NOMO-1 (cell line): ENCODE measurements at regions not wholly inside any gene's neighbourhood (a gene's known extent, or its start where the extent isn't known, plus 50 kb on each side); places are given as distances from the start of the nearest gene placed in this dataset.

Experiments
- DNase-seq, 2 experiments: peaks; one replicate each; lab custom pipeline; 2025; ENCODE audit not compliant: unreplicated experiment in 2 of 2; lab: John Stamatoyannopoulos, UW

DNA sequence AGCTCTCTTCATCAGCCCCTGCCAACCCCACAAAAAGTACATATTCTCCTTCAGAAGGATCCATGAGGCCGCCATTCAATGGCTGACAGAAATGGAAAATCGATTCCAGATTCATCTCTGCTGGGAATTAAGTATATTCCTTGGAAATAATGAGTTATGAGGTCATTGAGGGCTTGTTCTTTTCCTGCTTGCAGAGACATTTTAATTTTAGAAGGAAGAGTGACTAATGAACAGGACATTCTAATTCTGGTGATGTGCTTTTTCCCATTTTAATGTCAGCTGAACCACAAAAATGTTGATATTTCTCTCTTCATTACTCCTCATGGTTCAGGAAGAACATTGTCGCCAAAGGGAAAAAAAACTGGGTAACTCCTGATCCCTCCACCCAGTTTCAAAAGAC lies 314.0 kb downstream of the PIK3R1 start:
- DNase-seq, result no peak

DNA sequence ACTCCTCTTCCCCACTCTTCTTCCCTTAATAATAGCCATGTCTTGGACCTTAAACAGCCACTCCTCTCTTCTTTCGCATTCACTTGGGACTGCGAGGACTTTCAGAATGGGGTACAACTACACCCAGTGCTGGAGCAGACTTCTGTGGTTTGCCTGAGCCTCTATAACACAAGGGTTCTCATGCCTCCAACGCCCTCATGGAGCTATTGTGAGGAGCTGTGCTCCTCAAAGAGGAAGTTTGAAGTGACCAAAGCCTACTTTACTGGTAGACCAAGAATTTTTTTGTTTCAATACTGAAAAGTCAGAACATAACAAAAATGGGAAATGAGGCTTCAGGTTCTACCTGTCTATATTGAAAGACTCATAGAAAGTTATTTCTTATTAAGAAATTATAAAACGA lies 316.4 kb downstream of the PIK3R1 start:
- no peak for DNase-seq

DNA sequence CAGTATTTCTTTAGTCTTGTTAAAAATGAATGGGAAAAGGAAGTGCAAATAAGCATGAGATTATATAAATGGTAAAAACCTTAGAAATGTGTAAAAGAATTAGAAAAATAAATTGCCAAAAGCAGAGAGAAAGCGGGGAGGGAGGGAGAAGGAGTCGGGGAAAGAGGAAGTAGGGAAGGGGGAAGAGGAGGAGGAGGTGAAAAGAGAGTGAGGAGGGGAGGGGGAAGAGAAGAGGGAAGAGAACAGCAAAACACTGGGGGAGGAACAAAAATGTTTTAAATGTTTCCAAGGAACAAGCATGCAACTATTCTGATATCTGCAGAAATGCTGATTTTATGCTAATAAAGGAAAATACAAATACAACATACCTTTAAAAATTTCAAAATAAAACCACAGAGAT lies 317.5 kb downstream of the PIK3R1 start:
- DNase-seq, result peak; percentile 8 to 14

DNA sequence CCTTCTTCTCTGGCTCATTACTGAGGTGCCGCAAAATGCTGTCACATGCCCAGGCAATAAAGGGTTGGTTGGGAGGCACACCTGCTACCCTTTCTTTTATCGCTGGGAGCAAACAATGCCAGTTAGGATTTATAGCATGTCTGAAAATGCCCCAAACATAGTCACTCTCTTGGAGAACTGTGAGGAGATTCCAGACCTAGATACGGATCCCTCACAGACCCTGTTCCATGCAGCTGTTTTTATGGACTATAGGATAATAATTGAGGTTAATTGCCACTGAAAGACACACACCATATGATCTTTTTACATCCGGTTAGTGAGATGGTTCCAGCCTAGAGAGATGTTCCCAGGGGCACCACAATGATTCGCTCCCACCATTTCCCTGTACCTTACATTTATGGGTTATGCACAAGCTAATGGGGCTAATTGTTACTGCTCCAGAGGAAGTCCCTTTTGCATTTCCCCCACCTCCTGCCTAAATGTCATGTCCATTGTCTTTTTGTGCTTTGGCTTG lies 318.1 kb downstream of the PIK3R1 start:
- no peak for DNase-seq

DNA sequence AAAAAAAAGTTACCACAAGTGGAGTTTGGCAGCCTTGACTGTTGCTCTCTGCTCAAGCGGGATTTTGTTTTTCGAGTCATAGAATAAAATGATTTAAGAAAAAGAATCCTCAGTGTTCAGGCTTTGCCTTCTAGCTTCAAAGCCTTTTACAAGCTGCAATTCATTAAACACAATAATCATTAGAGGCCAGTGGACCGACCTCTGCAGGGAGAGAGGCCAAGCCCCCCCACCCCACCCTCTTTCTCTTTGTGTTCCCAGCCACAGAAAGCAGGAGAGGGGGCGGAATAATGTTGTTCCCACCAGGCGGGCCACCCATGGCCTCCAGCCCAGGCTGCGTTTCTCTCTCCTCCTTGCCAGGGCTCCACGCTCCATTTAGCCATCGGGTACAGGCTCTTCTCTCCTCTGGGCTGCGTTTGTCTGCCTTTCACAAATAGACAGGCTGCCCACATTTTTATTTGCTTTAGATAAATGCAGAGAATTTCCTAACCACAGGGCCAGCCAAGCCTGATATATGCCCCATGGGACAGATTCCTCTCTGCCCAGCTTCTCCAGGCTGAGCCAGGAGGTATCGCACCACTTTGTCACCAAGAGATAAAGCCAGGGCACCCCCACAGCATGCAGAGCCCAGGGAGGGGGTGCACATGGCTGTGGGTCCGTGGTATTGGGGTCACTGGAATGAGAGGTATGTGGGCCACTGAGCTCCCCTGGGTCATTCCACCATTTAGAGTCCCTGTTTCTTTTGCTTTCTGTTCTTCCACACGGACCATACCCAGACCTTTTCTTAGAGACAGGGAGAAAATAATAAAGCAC lies 318.8 kb downstream of the PIK3R1 start:
- DNase-seq, result no peak

DNA sequence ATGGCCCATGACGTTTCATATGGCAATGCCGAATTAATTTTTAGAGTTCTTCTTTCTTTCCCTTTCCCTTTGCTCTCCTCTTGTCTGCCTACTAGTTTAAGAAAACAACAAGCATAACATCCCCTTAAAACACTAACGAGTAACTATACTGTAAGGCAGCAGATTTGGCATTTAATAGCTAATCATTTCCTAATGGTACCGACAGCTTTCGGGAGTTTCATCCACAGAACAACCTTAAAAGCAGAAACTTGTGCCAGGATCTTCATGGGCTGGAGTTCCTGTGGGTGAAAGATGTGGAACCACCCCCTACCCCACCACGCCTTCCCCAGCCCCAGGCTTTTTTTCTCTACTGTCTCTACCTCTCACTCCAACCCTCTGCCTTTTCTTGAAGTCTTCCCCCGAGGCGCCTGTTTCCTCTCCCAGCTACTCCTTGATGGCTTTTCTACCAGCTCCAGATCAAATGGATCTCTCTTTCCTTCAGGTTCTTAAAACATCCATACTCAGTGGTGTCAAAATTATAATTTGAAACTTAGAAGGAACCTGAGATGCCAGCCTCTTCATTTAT lies 319.5 kb downstream of the PIK3R1 start:
- no peak for DNase-seq

DNA sequence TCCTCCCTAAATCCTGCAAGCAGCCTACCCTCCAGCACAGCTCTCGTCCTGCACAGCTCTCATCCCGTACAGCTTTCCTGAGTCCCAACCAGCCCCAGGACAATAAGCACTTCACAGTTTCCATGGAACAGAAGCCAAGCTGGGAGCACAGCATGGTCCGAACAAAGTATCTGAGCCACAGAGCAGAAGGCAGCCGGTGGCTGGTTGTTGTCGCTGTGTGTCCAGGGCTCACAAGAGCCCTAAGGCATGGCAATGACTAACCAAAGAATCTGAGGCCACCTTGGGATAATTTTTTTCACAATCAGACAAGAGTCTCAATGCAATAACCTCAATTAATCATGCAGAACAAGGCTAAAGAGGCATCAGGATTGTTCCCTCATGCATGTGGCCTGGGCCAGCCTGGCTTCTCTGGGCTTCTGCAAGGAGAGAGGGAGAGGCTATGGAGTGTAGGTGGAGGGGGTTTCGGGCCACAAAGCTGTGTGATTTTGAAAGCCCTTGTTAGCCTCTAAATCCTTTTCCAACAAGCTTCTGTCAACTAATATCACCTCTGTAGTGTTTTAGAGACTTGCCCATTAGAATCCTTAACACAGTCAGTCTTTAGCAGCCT lies 323.4 kb downstream of the PIK3R1 start:
- DNase-seq, result no peak

DNA sequence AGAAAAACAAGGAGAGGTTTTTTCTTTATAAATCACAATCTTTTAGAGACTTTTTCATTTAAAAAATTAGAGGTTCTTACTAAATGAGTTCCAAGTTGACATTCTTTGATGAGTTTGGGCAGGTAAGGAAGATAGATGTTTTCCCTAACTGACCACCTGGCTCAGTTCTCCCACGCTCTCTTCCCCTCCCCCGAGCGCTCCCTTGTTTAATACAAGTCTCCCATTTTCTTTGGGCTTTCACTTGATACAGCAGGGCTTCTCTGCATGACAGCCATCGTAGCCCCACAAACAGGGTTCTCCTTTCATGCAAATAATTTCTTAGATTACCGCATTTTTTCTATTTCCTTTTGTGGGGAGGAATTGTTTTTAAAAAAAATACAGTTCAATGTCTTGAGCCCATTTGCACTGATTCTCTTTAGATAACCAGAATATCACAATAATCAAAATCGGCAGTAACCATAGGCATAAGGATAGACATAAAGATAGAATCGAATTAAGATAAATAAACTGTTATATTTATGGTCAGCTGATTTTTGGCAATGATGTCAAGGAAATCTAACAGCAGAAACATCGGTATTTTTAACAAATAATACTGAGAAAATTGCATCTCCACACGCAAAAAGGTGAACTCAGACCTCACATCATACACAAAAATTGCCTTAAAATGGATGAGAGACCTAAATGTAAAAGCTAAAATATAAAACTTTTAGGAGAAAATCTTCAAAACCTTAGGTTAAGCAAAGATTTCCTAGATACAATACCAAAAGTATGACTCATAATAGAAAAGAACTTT lies 325.4 kb downstream of the PIK3R1 start:
- DNase-seq, result no peak

DNA sequence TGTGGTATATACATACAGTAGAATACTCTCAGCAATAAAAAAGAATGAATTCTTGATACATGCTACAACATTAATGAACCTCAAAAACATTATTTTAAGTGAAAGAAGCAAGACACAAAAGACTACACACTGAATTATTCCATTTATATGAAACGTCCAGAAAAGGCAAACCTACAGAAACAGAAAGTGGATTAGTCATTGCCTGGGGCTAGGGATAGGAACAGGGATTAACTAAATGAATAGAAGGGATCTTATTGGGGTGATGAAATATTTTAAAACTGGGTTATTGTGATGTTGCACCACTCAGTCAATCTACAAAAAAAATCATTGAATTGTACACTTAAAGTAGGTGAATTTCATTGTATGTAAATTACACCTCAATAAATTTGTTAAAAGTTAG lies 326.7 kb downstream of the PIK3R1 start:
- DNase-seq, result no peak

DNA sequence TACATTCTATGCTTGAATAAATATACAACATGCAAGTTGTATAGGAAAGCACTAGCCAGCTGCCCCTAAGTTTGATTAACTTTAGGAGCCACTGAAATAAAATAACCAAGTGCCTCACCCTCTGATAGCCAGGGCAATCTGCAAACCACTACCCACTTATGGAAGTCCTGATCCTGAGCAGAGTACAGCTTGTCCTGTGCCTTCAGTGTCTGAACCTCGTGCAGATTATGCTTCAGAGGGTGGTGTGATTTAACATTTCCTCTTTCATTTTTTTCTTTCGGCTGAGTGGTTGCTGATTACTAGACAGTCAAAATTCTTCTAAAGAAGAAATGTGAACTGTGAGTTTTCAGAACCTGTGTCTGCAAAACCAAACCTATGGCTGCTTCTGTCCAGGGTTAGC lies 327.7 kb downstream of the PIK3R1 start:
- no peak for DNase-seq

DNA sequence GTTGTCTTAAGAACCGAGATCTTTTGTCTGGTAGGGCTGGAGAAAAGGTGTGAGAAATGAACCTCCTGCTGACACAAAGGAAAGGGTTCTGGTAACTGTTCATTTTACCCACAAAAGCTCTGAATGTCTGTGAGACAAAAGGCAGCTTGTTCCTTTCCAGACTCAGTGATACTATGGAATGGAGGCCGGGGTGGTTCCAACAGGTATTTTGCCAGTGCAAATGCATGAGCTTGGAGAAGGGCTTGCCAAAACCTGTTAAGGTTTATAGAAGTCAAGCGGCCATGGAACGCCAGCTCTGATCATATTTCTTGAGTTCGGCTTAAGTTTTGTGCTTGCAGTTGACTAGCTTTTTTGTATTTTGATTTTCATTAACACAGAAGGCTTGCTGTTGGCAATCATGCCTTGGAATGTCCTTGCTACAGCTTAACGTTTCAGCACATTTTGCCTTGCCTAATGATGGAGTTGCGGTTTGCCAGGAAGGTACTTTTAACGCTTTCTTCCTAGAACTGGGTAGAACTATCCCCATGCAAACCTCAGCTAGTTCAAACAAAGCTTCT lies 328.6 kb downstream of the PIK3R1 start:
- DNase-seq, result no peak

DNA sequence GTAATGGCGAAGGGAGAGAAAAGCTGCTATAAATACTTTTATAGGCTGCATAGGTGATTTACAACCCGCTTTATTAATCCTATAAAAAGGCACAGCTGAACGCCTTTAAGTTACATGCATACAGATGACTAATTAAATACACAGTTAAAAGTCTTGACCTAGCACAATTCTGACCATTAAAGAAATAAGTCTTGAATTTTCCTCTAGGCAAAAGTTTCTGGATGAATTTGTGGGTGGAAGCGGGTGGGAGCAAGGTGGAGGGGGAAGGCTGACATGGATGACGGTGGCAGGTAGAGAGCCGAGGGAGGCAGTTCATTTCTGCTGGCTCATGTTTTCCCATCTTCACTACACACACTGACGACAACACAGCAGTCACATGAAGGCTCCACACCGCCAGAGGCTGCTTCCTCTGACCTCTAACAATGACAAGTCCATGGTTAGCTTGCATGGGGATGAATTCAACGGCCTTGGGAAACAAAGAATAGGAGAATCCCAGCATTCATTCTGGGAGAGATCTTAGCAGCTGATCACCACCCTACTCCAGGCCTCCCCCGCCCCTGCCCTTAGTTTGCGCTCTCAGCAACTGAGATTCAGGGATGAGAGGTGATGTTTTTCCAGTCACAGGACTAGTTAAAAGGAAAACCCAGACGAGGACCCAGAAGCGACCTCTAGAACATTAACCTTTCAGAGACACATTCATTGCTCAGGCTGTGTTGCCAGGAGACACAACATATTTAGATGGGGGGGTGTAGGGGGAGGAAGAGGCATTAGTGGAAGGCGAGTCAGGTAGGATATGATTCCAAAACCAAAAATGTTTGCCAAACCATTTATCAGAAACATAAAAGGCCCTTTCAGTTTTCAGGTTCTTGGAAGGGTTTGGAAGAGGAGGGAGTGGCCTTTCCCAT lies 329.3 kb downstream of the PIK3R1 start:
- no peak for DNase-seq

DNA sequence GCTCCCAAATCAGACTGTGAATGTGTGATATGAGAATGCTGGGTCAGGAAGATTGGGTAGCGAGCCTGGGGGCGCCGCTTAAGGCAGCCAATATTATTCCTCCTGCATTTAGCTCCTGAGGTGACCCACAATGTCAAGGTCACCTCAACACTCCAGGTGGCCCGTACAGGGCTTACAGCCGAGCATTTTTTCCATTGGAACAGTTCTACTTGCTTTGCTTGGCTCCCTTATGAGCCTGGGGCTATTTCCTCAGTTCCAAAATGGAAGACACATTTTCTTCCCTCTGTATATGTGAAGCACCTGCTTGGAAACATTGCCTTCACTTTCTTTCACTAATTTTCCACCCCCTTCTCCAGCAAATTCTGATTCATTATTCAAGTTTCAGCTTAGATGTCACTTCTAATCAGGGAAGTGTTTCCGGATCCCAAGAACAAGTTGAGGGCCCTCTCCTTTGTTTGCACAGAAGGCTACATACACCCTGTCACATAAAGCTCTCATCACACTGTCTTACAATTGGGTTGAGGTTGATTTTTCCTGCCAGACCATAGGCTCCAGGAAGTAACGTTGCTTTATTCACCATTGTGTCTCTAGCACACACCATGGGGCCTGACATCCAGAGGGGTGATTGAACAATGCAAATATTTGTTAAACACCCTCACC lies 330.2 kb downstream of the PIK3R1 start:
- DNase-seq, result no peak

DNA sequence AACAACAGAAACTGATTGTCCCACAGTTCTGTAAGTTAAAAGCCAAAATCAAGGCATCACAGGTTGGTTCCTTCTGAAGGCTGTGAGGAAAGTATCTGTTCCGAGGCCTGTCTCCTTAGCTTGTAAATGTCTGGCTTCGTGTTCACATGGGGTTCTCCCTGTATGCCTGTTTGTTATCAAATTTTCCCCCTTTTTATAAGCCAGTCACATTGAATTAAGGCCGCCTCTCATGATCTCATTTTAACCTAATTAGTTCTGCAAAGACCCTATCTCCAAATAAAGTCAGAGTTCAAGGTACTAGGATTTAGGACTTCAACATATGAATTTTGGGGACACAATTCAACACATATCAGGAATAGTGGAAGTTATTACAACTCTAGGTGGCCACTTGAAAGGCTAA lies 331.5 kb downstream of the PIK3R1 start:
- no peak for DNase-seq

DNA sequence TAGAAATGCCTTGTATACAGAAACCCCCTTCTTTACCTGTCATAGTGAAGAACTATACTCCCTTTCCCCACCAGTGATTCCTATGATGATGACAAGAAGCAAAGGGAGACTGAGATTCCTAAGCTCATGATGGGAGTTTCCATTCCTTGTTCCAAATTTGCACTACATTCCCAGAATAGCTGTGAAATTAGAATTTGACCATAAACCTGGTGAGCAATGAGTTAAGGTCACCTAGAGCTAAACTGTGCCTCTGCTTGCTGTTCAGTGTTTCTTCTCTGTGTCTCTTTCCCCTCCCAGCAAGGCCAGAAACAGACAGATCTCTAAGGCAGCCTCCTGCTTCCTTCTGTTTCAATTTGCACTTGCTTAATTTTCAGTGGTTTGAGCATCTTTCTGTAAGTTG lies 332.1 kb downstream of the PIK3R1 start:
- DNase-seq, result no peak

DNA sequence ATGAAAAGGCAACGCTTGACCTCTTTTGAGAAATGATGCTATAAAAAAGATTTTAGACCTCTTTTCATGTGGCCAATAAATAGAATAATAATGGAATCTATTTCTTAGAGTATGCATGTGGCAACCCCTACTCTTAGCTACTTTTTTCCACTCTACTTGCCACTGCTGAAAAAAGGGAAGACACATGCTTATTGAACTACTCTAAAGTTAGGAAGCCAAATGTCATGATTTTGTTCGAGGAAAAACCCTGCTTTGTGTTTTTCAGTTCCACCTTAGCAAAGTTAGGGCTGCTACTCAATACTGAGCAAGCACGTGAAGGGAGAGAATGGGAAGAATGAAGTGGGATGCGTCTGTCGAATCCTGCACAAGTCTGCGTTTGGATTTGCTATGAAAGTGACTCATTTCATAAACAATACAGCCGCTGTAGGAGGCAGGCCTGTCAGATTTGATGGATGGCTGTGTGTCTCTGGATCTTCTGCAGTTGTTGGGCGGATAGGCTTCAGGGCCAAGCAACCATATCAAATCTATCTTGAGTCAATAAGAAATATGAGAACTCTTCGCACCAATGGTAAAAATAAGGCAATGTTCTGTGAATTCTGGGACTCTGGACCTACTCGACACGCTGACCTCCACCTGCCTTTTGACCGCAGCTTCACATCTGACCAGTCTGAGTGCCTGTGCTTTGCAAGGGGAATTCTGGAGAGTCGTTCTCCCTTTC lies 333.6 kb downstream of the PIK3R1 start:
- no peak for DNase-seq

DNA sequence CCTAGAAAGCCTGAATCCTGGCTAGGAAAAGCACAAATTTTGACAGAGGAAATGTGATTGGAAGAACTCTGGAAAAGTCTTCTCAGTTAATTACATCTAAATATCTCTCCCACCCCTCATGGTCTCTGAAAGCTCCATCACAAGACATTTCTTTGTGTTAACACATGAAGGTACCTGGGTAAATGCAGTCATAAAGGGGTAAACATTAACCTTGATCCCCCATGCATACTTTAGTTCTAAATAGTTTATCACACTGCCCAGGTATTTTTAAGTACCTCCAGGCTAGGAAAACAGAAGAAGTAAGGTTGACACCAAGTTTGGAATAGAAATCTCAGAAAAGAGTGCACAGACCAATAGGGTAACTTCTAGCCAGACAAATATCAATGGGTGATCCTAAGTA lies 334.5 kb downstream of the PIK3R1 start:
- no peak for DNase-seq

DNA sequence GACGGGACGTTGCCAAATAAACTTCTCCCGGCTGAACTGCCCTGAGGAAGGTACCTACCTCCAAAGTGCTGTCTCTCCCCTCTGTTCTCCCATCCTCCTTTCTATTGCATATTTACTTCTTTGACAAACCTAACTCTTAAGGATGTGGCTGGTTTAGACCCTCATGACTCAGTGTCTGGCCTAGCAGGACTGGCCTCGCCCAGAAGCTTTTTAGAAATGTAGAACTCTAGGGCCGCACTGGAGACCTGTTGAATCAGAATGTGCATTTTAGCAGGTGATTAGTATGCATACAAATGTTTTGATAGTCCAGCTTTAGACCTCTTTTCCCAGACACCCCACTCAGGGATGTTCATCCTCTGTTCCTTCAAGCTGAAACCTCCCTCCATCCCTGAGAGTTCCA lies 335.9 kb downstream of the PIK3R1 start:
- no peak for DNase-seq
